DMS153 (cell line): ENCODE measurements at regions not wholly inside any gene's neighbourhood (a gene's known extent, or its start where the extent isn't known, plus 50 kb on each side); places are given as distances from the start of the nearest gene placed in this dataset.

Source experiments
- DNase-seq: peaks from one replicate; lab custom pipeline; 2025; lab: John Stamatoyannopoulos, UW

- DNase-seq: no peak
These were observed 56.8 kb downstream of the IZUMO3 start for GRCh38 chr9:24488896-24489295.

DNA sequence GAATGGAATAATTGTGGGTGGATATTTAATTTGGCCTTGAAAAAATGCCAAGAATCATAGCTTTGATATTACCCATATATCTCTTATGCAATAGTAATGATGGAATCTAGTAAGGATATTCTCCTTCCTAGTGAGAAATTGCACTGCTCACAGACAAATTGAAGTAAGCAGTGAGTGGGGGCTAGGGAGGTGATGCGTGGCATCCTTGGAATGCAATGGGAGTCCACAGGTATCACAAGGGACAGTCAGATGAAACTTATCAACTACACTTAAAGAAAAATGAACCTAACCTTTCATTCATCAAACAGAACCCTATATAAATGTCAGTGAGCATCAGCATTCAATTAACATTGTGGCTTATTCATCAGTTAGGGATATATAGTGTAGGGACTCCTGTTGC lies 57.8 kb downstream of the IZUMO3 start:
- DNase-seq: no peak

DNA sequence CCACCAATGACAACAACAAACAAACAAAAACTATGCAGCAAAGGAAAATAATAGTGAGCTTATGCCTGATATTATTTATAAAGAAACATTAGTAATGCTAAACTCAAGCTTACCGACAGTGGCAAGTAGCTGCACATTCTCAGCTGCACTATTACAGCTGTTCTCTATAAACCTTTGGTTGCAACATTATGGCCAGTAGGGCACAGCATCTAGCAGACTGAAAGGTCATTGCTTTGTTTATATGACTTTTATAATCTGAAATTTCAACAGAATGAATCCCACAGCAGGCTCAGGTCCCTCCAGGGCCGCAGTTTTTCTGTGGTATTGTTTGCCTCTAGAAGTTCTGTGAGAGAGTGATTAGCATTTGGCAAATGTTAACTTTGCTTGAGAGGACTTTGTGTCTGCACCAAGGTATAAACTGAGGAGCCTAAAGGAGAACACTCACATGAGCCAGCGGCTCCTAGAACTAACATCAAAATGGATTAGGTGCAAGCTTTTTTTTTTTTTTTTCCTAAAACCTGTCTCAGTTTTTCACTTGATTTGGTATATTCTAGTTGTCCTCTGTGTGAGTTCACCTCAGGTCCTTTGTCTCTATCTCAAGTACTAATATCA lies 58.3 kb downstream of the IZUMO3 start:
- no peak for DNase-seq

- no peak for DNase-seq
These were observed 66.2 kb downstream of the IZUMO3 start for GRCh38 chr9:24479361-24480059.

- DNase-seq: no peak
These were observed 81.3 kb downstream of the IZUMO3 start for GRCh38 chr9:24464319-24464951.

DNA sequence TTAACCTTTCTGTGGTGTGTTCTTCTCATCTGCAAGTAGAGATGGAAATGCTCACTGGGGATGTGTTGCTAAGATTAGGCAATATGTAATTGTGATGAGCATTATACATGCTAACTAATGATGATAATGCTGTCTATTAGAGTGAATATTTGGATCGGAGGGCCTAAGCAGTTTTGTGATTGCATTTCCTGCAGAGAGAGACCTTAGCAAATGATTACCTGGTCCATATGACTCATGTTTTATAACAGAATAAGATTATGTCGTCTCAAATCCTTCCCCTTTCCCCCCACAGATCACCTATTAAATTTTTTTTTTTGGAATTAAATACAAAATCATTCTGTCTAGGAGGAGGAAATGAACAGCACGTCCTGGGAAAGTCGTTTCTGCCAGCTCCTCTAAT lies 82.7 kb downstream of the IZUMO3 start:
- no peak for DNase-seq

DNA sequence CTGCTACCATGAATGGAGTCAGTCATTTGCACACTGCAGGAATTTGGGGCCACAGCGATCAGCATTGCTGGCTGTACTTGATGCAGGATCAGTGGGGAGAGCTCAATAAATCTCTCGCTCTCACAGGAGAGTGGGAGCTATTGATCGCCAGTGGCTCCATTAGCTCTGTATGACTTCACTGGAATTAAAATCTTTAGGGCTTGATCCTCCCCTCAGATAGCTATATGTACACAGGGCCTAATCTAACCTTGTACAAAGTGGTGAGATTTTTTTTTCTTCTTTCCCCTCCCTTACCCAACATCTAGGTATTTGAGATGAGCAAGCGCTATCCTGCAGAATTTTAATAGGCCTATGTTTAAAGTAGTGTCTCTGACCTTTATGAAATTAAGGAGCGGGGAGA lies 84.9 kb downstream of the IZUMO3 start:
- no peak for DNase-seq

- no peak for DNase-seq
These were observed 85.7 kb downstream of the IZUMO3 start for GRCh38 chr9:24459953-24460352.

DNA sequence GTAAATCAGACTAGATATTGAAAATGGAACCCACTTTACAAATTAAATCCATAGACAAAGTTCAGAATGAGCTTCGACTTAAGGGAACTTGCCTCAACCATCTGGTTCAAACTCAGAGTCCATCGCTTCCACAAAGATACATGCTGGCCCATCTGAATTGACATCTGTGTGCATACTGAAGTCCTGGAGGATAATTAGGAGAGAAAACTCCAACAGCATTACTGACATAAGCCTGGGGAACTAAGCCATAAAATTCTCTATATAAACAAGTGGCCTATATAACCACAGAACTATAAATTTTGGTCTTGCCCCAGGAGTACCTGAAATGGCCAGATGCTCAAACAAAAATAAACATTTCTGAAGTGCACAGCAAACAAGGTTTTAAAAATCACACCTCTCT lies 94.4 kb downstream of the IZUMO3 start:
- DNase-seq: peak; percentile 63

GRCh38 chr9:24449976-24450375 lies 95.7 kb downstream of the IZUMO3 start:
- no peak for DNase-seq

DNA sequence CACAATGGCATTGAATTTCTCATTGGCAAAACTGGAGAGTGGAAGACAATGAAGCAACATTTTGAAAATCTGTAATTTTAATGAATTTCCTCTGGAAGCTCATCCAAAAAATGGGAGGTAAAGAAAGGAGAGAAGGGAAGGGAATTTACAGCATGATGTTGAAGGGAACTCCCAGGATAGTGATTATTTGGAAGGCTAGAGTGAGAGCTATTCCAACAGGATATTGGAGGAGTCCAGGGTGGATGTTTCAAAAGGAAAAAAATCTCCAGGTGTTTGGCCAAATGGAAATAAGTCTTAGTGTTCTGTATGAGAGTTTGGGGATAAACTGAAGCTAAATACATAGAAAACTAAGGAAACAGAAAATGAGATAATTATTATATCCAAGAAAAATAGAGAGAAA lies 106.2 kb downstream of the IZUMO3 start:
- DNase-seq: no peak

GRCh38 chr9:24438876-24439275 lies 106.8 kb downstream of the IZUMO3 start:
- no peak for DNase-seq

DNA sequence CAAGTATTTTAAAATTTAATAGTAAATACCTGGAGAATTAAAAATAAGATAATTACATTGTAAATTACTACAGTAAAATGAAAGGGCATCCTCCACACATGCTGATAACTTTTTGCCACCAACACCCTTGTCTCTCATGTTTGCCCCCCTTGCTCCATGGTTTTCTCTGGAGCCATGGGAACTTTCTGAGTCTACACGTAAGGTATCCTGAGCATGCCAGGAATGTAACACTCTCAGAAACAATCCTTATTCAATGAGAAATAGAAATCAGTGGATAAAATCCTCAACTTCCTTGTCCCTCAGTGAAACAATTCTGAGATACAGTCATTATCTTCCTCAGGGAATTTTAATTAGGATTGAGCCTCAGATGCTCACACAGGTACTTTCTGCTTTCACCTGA lies 108.9 kb downstream of the IZUMO3 start:
- no peak for DNase-seq

DNA sequence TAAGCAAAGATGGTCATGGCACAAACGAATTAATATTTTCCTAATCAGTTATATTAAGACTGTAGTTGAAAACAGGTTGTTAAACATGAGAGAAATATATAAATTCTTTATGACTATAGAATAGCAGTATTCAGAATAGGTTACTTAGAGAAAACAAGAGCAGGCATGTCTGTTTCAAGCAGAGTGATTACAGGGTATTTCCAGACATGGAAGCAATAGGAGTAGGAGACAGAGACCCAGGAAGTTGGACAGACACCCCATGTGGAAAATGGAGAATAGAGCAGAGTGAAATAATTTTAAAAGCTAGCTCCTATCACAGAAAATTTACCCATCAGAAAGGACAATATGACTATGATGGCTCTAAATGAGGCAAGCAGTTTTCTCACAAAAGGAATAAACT lies 111.5 kb downstream of the IZUMO3 start:
- DNase-seq: no peak

- no peak for DNase-seq
These were observed 129.6 kb downstream of the IZUMO3 start for GRCh38 chr9:24416136-24416535.

DNA sequence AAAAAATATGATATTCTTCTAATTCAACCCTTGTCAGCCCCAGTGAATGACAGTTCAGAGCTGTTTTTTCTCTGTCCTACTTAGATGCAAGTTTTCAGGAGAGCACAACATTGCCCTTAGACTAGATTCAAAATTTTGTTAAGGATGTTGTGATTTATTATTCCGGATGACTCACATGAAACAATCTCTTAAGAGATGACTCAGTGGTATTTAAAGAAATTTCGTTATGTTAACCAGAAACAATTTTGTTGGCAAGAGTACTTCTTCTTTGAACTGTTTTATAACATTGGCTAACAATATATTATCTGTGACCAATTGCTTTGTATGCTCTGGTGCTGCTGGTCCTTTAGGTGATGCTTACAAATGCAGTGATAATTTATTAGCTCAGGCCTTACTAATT lies 132.0 kb downstream of the IZUMO3 start:
- no peak for DNase-seq

DNA sequence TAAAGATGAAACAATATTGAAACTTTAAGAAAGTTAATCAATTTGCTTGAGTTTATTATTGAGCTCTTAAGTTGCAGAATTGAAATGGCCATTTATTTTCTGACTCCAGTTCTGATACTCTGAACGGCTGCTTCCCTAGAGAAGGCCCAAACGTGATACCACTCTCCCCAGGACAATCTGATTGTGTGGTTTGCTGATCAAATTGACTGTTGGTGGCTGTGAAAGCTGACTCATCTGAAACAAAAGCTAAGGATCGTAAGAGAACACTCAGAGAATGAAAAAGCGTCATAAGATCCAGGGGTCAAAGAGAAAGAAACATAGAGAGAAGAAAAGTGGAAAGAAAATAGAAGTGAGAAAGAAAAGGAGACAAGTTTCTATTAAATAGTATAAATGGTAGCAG lies 147.2 kb downstream of the IZUMO3 start:
- no peak for DNase-seq

DNA sequence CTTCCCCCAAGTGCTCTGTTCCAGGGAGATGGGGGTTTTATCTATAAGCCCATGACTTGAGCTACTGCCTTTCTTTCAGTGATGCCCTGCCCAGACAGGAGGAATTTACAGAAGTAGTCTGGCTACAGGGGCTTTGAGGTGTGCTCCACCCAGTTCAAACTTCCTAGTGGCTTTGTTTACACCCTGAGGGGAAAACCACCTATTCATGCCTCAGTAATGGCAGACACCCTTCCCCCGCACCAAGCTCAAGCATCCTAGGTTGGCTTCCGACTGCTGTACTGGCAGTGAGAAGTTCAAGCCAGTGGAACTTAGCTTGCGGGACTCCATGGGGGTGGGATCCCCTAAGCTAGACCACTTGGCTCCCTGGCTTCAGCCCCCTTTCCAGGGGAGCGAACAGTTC lies 154.6 kb downstream of the IZUMO3 start:
- DNase-seq: no peak

DNA sequence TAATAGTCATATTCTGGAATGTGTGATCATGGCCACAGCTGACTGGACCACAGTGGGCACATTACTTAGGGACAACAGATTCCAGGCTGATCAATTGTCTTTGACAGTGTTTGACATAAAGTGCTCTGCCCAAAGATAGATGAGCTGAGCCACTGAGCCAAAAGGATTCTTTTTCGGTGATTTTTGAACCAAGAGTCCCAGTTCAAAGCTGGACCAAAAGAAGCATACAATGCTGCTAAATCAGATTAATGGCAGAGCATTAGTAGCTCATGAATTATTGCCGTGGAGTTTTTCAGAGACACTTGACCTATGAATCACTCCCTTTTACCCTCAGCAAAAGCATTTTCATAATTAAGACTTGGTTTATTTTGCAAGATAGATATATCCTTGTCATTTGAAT lies 160.6 kb downstream of the IZUMO3 start:
- DNase-seq: no peak

GRCh38 chr9:24382566-24382965 lies 163.1 kb downstream of the IZUMO3 start:
- no peak for DNase-seq

DNA sequence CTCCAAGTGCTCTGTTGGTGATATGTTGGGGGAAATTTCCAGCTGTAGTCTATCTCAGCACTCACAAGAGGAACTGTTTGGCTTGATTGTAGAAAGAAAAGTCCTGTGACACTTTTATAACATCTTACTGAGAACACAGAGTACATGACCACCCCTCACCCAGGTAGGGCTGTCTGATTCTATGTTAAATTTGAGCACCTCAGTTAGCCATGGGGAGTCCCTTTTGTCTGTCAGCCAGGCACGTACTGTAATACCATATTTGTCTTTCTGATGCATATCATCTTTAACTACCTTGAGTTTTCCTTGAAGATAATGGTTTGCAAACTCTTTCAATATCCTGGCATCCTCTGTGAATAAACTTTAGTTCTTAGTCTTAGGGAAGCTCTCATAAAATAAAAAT lies 164.5 kb downstream of the IZUMO3 start:
- no peak for DNase-seq

DNA sequence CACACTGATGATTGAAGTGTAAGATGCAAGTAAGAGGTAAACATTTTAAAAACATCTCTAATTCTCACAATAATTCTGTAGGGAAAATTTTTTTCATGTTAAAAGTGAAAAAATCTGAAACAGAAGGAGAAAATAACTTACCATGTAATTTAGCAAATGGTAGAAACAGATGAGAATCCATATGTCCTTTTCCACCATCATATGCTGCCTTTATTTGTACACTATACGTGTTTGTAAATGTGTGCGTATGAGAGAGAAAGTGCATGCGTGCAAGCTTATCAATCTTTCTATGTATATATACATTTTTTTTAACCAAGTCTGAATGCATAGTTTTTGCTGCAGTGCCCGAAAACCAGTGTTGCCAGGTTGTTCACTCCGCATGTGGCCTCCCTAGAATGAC lies 186.7 kb downstream of the IZUMO3 start:
- DNase-seq: no peak

DNA sequence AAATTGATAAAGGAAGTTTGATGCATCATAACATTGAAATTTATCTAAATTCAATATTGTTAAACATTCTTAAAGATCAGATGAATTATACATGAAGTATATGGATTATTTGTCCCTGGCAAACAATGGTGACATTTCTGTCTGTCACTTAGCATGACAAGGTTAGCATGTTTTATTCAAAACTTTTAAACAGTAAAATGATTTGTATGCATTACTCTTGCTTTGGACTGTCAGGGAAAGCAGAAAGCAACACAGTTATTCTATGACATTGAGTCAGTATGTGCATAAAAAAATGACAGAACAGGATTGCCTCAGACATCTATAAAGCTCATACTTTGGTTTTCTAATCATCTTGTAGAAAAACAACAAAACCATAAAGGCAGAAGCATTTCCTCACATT lies 193.7 kb downstream of the IZUMO3 start:
- DNase-seq: no peak

DNA sequence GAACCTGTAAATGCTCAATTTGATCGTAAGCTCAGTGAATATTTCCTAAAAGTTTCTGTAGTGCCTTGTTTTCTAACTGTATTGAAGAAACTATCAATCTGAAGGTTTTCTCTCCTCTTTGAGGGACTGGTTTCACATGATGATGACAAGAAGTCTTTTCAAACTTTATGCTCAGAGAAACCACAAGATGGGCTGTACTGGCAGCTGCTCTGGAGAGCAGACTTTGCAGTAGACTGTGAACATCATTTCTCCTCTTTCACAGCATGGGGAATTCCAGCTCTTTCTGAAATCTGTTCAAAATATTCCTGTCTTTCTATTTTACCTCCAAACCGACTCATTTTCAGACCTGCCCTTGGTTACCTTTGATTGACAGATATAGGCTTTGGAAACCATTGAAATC lies 194.4 kb downstream of the IZUMO3 start:
- DNase-seq: no peak
